ENCODE measurements at regions not wholly inside any gene's neighbourhood (a gene's known extent, or its start where the extent isn't known, plus 50 kb on each side); places are given as distances from the start of the nearest gene placed in this dataset.

GRCh38 chr2:67219651-67220050 lies 177.5 kb upstream of the ETAA1 start:
- Histone ChIP-seq H3K9me3 (replicated peaks; ENCODE audit: control insufficient read depth, insufficient read depth, low read length) (no peaks in the 10 kb centered on the region), H3K4me1 (ENCODE audit: control insufficient read depth, extremely low read depth, insufficient read depth, low read length) (no peaks in the 10 kb centered on the region), H3K9me1 (replicated peaks; ENCODE audit: control insufficient read depth, extremely low read depth, insufficient read depth, low read length) (no peaks in the 10 kb centered on the region), H3K4me2 (ENCODE audit: insufficient read depth, low read length) (no peak overlapping the region), H3K36me3 (ENCODE audit: control insufficient read depth in 2 of 2, extremely low read depth in 1 of 2, insufficient read depth in 2 of 2, low read length in 2 of 2) (no peaks in the 10 kb centered on the region), H2AFZ (ENCODE audit: low read depth, low read length) (no peak overlapping the region), H3K4me3 (replicated peaks in 1 of 3; ENCODE audit: insufficient read depth in 1 of 3, low read depth in 1 of 3, low read length in 3 of 3) (no peak overlapping the region), H3K27me3 (ENCODE audit: control insufficient read depth in 2 of 2, insufficient read depth in 2 of 2, low read length in 2 of 2) (no peaks in the 10 kb centered on the region), H3K27ac (ENCODE audit: insufficient read depth, low read depth, low read length) (no peak overlapping the region), H3K9ac (replicated peaks; ENCODE audit: extremely low read depth, insufficient read depth, low read length) (no peak overlapping the region), H3K79me2 (ENCODE audit: control insufficient read depth, insufficient read depth, low read length) (no peaks in the 10 kb centered on the region), H4K20me1 (replicated peaks; ENCODE audit: control insufficient read depth, extremely low read depth, insufficient read depth, low read length) (no peaks in the 10 kb centered on the region)
- no peak for TF ChIP-seq CTCF (IDR thresholded peaks at IDR 0.05; ENCODE audit: extremely low read depth in 1 of 2, insufficient read depth in 1 of 2, low read depth in 1 of 2, low read length in 2 of 2)
- no peak for TF ChIP-seq EZH2 (IDR thresholded peaks at IDR 0.05; ENCODE audit: borderline replicate concordance, low read depth, low read length, severe bottlenecking)
- TF ChIP-seq POLR2AphosphoS5 (IDR thresholded peaks at IDR 0.05; ENCODE audit: insufficient read depth, low read depth, low read length), result no peak
- TF ChIP-seq, protein P1, sequence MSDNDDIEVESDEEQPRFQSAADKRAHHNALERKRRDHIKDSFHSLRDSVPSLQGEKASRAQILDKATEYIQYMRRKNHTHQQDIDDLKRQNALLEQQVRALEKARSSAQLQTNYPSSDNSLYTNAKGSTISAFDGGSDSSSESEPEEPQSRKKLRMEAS (IDR thresholded peaks at IDR 0.05; ENCODE audit: insufficient read depth, insufficient read length), result no peak
- TF ChIP-seq GATA2 (IDR thresholded peaks at IDR 0.05; ENCODE audit: insufficient read depth, insufficient read length, low read depth, low read length), result no peak
- TF ChIP-seq MYC (IDR thresholded peaks at IDR 0.05; ENCODE audit: low read depth, low read length), result no peak
- no peak for TF ChIP-seq POLR2A (IDR thresholded peaks at IDR 0.05; ENCODE audit: low read depth, low read length)
- no peak for TF ChIP-seq FOS (IDR thresholded peaks at IDR 0.05; ENCODE audit: borderline replicate concordance, insufficient read depth, low read length)
- TF ChIP-seq JUN (IDR thresholded peaks at IDR 0.05; ENCODE audit: borderline replicate concordance, insufficient read depth, insufficient read length, low read depth), result no peak
- intact Hi-C loops (cut with micrococcal nuclease) (loop anchor here (5.0 to 10.0 kb wide), 3 partner anchors 258 to 813 kb away; no protein-coding TSS in a partner anchor), dilution Hi-C loops (cut with MboI; ENCODE audit: extremely low pct_ligation_motif_present, low sequenced_read_pairs) (no loop called here)
- ChIA-PET POLR2A (no interaction called here), CTCF (no interaction called here)
- FAIRE-seq (no peak), DNase-seq (ENCODE audit: low read depth, low spot score) (no peak)
- BruUV-seq (replicated peaks), result no TSS peak

Data from endothelial cell of umbilical vein (primary cell).